ENCODE measurements at regions not wholly inside any gene's neighbourhood (a gene's known extent, or its start where the extent isn't known, plus 50 kb on each side); places are given as distances from the start of the nearest gene placed in this dataset.

- H2BK120ac ChIP-seq (ENCODE audit: low read depth, low read length), result no peak overlapping the region
- H2AK9ac ChIP-seq (replicated peaks; ENCODE audit: low read depth, low read length, poor library complexity), result no peak overlapping the region
- H3K27ac ChIP-seq (ENCODE audit: insufficient read depth, low read length), result no peak overlapping the region
- no peak overlapping the region for H3K4ac ChIP-seq (ENCODE audit: low read depth, low read length)
- H3K14ac ChIP-seq (replicated peaks; ENCODE audit: low read depth, low read length), result no peak overlapping the region
- H2BK5ac ChIP-seq (ENCODE audit: low read depth, low read length, poor library complexity, severe bottlenecking), result no peak overlapping the region
- no peak overlapping the region for H2BK20ac ChIP-seq (ENCODE audit: low read depth, low read length)
- no peak overlapping the region for H2AK5ac ChIP-seq (ENCODE audit: low read depth, low read length)
- in situ Hi-C loops (cut with MboI; ENCODE audit: low sequenced_read_pairs) (no loop called here), dilution Hi-C loops (cut with HindIII; ENCODE audit: low sequenced_read_pairs, unreplicated experiment) (no loop called here), intact Hi-C loops (cut with micrococcal nuclease) (no loop called here)
- ChIA-PET CTCF (no interaction called here), POLR2A (ENCODE audit: unreplicated experiment) (no interaction called here)
- no peak overlapping the region for H3K18ac ChIP-seq (ENCODE audit: low read depth, low read length)
- H3K9me3 ChIP-seq (ENCODE audit: control insufficient read depth, insufficient read depth, low read length), result peaks cover 10% of the 10 kb centered on the region
- no peak overlapping the region for H4K91ac ChIP-seq (ENCODE audit: insufficient read depth, low read depth, low read length)
- H2BK15ac ChIP-seq (ENCODE audit: low read depth, low read length), result no peak overlapping the region
- no peak overlapping the region for H4K8ac ChIP-seq (ENCODE audit: low read depth in 2 of 2, low read length in 2 of 2)
- TF ChIP-seq FOS (IDR thresholded peaks at IDR 0.05; ENCODE audit: low read depth, low read length), result no peak
- no peak for TF ChIP-seq POLR2A (IDR thresholded peaks at IDR 0.05; ENCODE audit: low read depth, low read length)
- no peak for TF ChIP-seq RAD21 (IDR thresholded peaks at IDR 0.05; ENCODE audit: low read length)
- TF ChIP-seq MAZ (IDR thresholded peaks at IDR 0.05; ENCODE audit: borderline replicate concordance, low read depth, low read length), result no peak
- no peak for TF ChIP-seq BHLHE40 (IDR thresholded peaks at IDR 0.05; ENCODE audit: low read depth, low read length)
- no peak for TF ChIP-seq MAFK (IDR thresholded peaks at IDR 0.05; ENCODE audit: low read depth, low read length)
- TF ChIP-seq RCOR1 (IDR thresholded peaks at IDR 0.05; ENCODE audit: insufficient replicate concordance, low read length), result no peak
- TF ChIP-seq NFE2L2 (IDR thresholded peaks at IDR 0.05; ENCODE audit: low read depth, low read length), result no peak
- TF ChIP-seq, protein P1, sequence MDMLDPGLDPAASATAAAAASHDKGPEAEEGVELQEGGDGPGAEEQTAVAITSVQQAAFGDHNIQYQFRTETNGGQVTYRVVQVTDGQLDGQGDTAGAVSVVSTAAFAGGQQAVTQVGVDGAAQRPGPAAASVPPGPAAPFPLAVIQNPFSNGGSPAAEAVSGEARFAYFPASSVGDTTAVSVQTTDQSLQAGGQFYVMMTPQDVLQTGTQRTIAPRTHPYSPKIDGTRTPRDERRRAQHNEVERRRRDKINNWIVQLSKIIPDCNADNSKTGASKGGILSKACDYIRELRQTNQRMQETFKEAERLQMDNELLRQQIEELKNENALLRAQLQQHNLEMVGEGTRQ (IDR thresholded peaks at IDR 0.05; ENCODE audit: low read depth, low read length), result no peak
- no peak for TF ChIP-seq SMC3 (IDR thresholded peaks at IDR 0.05; ENCODE audit: low read depth, low read length)
- TF ChIP-seq RFX5 (IDR thresholded peaks at IDR 0.05; ENCODE audit: low read depth, low read length), result no peak
- TF ChIP-seq, protein P2, sequence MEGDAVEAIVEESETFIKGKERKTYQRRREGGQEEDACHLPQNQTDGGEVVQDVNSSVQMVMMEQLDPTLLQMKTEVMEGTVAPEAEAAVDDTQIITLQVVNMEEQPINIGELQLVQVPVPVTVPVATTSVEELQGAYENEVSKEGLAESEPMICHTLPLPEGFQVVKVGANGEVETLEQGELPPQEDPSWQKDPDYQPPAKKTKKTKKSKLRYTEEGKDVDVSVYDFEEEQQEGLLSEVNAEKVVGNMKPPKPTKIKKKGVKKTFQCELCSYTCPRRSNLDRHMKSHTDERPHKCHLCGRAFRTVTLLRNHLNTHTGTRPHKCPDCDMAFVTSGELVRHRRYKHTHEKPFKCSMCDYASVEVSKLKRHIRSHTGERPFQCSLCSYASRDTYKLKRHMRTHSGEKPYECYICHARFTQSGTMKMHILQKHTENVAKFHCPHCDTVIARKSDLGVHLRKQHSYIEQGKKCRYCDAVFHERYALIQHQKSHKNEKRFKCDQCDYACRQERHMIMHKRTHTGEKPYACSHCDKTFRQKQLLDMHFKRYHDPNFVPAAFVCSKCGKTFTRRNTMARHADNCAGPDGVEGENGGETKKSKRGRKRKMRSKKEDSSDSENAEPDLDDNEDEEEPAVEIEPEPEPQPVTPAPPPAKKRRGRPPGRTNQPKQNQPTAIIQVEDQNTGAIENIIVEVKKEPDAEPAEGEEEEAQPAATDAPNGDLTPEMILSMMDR (conservative IDR thresholded peaks at IDR 0.05; ENCODE audit: low read depth, low read length), result no peak
- TF ChIP-seq, protein P3, sequence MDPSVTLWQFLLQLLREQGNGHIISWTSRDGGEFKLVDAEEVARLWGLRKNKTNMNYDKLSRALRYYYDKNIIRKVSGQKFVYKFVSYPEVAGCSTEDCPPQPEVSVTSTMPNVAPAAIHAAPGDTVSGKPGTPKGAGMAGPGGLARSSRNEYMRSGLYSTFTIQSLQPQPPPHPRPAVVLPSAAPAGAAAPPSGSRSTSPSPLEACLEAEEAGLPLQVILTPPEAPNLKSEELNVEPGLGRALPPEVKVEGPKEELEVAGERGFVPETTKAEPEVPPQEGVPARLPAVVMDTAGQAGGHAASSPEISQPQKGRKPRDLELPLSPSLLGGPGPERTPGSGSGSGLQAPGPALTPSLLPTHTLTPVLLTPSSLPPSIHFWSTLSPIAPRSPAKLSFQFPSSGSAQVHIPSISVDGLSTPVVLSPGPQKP (IDR thresholded peaks at IDR 0.05; ENCODE audit: borderline replicate concordance, low read depth, low read length), result no peak
- TF ChIP-seq CHD1 (IDR thresholded peaks at IDR 0.05; ENCODE audit: low read depth, low read length), result no peak
- no peak for TF ChIP-seq MXI1 (IDR thresholded peaks at IDR 0.05; ENCODE audit: borderline replicate concordance, low read depth, low read length)
- no peak for TF ChIP-seq CEBPB (IDR thresholded peaks at IDR 0.05; ENCODE audit: low read depth, low read length)
- no peak overlapping the region for H3K4me2 ChIP-seq (ENCODE audit: low read depth, low read length)
- H3K56ac ChIP-seq (ENCODE audit: extremely low read depth, insufficient read depth, low read length), result no peak overlapping the region
- no peak overlapping the region for H3K4me3 ChIP-seq (ENCODE audit: insufficient read depth, low read depth, low read length)
- ATAC-seq (ENCODE audit: low read depth) (no peak), DNase-seq (no peak)
- no TSS peak for BruUV-seq (replicated peaks)
- no peak overlapping the region for H4K5ac ChIP-seq (ENCODE audit: low read depth, low read length)
- no peaks in the 10 kb centered on the region for H3K4me1 ChIP-seq (ENCODE audit: control insufficient read depth, insufficient read depth, low read length)
- H4K20me1 ChIP-seq (ENCODE audit: insufficient read depth, low read length), result no peaks in the 10 kb centered on the region
- H3K79me1 ChIP-seq (ENCODE audit: low read depth in 1 of 2, low read length in 2 of 2), result no peaks in the 10 kb centered on the region
- no peak overlapping the region for H3K23ac ChIP-seq (ENCODE audit: low read depth, low read length)
- H2AFZ ChIP-seq (replicated peaks; ENCODE audit: low read length, poor library complexity), result no peak overlapping the region
- no peaks in the 10 kb centered on the region for H3K9me1 ChIP-seq (ENCODE audit: insufficient read depth, low read length)
- no peaks in the 10 kb centered on the region for H3K36me3 ChIP-seq (ENCODE audit: control insufficient read depth, insufficient read depth, low read length)
- no peak overlapping the region for H3K9ac ChIP-seq (ENCODE audit: low read depth, low read length)
- no peaks in the 10 kb centered on the region for H3K27me3 ChIP-seq (ENCODE audit: control insufficient read depth, insufficient read depth, low read length)
These were observed 1023.2 kb downstream of the TMTC2 start for GRCh38 chr12:83709899-83710298.

All from IMR-90 (cell line).